GM12801 (cell line): ENCODE measurements at regions not wholly inside any gene's neighbourhood (a gene's known extent, or its start where the extent isn't known, plus 50 kb on each side); places are given as distances from the start of the nearest gene placed in this dataset.

Source experiments
- TF ChIP-seq, protein P1 (sequence below): IDR thresholded peaks from one replicate; pipeline ENCODE4 v1.5.1; 2011; ENCODE audit warnings: control low read depth; ENCODE audit not compliant: insufficient read length; ENCODE audit errors: extremely low read depth

GRCh38 chr6:133108419-133108818 is 132.7 kb upstream of the EYA4 start:
- TF ChIP-seq, protein P1, sequence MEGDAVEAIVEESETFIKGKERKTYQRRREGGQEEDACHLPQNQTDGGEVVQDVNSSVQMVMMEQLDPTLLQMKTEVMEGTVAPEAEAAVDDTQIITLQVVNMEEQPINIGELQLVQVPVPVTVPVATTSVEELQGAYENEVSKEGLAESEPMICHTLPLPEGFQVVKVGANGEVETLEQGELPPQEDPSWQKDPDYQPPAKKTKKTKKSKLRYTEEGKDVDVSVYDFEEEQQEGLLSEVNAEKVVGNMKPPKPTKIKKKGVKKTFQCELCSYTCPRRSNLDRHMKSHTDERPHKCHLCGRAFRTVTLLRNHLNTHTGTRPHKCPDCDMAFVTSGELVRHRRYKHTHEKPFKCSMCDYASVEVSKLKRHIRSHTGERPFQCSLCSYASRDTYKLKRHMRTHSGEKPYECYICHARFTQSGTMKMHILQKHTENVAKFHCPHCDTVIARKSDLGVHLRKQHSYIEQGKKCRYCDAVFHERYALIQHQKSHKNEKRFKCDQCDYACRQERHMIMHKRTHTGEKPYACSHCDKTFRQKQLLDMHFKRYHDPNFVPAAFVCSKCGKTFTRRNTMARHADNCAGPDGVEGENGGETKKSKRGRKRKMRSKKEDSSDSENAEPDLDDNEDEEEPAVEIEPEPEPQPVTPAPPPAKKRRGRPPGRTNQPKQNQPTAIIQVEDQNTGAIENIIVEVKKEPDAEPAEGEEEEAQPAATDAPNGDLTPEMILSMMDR, result no peak

DNA sequence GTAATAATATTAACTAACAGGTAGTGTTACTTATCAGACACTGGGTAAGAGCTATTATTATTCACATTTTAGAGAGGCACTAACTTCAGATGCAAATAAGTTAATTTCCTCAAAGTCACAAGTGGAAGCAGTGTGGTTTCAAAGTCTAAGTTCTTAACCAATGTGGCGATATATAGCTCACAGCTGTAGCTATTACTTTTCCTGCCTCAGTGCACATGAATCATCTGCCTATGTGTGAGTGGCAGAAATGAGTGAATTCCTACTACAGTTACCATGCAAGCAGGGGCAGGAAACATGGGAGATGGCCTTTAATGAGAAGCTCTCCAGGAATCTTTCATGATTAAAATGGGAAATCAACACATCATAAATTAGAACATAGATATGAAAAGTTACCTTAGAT is 126.2 kb upstream of the EYA4 start:
- TF ChIP-seq, protein P1, result no peak

GRCh38 chr6:133115946-133116345 is 125.2 kb upstream of the EYA4 start:
- TF ChIP-seq, protein P1, result no peak

- TF ChIP-seq, protein P1, result no peak
Measured at GRCh38 chr6:133128191-133128590, 113.0 kb upstream of the EYA4 start.

GRCh38 chr6:133129556-133129955 is 111.6 kb upstream of the EYA4 start:
- TF ChIP-seq, protein P1, result no peak

DNA sequence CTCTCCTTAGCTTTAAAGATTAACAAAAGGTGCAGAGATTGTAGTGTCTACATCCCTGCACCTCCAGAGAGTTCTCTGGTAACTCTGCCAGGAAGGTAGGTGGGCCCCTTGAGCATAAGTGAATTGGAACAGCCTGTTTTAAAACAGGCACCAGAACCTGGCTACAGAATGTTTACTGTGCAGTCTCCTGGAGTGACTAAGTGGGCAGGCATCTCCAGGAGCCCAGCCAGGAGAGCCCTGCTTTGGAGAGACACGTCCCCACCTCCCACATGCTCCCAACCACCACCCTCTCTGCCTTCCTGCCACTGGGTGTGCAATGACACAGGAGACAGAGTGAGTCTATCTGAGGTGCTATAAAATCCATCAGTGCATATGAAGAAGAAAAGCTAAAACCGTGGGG is 110.3 kb upstream of the EYA4 start:
- TF ChIP-seq, protein P1, result no peak

GRCh38 chr6:133131621-133132465 is 109.3 kb upstream of the EYA4 start:
- TF ChIP-seq, protein P1, result no peak
